ENCODE measurements at regions not wholly inside any gene's neighbourhood (a gene's known extent, or its start where the extent isn't known, plus 50 kb on each side); places are given as distances from the start of the nearest gene placed in this dataset.

DNA sequence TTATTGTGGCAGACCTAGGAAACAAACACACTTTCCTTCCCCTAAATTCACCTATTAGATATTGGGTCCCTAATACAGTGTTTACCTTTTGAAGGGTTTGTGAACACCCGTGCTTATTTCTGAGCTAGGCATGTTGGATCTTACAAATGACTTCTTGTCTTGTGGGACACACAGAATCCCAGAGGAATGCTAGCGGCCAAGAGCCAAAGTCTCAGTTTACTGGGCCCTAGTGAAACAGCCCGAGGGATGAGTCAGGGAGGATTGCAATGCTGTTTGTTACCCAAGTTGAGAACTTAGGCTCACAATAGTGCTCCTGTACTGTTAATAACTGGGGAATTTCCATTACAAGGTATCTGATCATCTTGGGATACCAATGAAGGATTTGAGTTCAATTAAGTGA lies 100.1 kb upstream of the AKT3 start:
- TF ChIP-seq POLR2A (IDR thresholded peaks at IDR 0.05) (no peak), POLR2AphosphoS5 (IDR thresholded peaks at IDR 0.05) (no peak)
- TF ChIP-seq, protein P1, sequence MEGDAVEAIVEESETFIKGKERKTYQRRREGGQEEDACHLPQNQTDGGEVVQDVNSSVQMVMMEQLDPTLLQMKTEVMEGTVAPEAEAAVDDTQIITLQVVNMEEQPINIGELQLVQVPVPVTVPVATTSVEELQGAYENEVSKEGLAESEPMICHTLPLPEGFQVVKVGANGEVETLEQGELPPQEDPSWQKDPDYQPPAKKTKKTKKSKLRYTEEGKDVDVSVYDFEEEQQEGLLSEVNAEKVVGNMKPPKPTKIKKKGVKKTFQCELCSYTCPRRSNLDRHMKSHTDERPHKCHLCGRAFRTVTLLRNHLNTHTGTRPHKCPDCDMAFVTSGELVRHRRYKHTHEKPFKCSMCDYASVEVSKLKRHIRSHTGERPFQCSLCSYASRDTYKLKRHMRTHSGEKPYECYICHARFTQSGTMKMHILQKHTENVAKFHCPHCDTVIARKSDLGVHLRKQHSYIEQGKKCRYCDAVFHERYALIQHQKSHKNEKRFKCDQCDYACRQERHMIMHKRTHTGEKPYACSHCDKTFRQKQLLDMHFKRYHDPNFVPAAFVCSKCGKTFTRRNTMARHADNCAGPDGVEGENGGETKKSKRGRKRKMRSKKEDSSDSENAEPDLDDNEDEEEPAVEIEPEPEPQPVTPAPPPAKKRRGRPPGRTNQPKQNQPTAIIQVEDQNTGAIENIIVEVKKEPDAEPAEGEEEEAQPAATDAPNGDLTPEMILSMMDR (IDR thresholded peaks at IDR 0.05): no peak
